ENCODE measurements at regions not wholly inside any gene's neighbourhood (a gene's known extent, or its start where the extent isn't known, plus 50 kb on each side); places are given as distances from the start of the nearest gene placed in this dataset.

DNA sequence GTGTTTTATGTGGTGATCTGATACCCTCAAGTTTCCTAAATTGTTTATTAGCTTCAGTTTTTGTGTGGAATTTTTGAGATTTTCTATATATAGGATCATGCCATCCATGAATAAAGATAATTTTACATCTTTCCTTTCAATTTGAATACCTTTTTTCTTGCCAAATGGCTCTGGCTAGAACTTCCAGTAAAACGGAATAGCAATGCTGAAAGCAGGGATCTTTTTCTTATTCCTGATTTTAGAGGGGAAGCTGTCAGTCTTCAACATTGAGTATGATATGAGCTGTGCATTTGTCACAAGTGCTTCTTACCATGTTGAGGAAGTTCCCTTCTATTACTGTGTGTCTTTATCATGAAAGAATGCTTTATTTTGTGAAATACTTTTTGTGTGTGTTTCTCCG lies 618.8 kb downstream of the FGF9 start:
- 0% methylated on average over 2 of the region's 2 CpGs for WGBS (ENCODE audit: low lambda C conversion rate)
- H3K27ac ChIP-seq (ENCODE audit: low read depth in 2 of 2, low read length in 1 of 2), result no peak overlapping the region
- CTCF ChIA-PET, result no interaction called here

More for the DNA sequence above, 618.8 kb downstream of the FGF9 start:
- POLR2A ChIA-PET, result no interaction called here
- TF ChIP-seq RAD21 (IDR thresholded peaks at IDR 0.05; ENCODE audit: low read length), result no peak
- TF ChIP-seq, protein P1, sequence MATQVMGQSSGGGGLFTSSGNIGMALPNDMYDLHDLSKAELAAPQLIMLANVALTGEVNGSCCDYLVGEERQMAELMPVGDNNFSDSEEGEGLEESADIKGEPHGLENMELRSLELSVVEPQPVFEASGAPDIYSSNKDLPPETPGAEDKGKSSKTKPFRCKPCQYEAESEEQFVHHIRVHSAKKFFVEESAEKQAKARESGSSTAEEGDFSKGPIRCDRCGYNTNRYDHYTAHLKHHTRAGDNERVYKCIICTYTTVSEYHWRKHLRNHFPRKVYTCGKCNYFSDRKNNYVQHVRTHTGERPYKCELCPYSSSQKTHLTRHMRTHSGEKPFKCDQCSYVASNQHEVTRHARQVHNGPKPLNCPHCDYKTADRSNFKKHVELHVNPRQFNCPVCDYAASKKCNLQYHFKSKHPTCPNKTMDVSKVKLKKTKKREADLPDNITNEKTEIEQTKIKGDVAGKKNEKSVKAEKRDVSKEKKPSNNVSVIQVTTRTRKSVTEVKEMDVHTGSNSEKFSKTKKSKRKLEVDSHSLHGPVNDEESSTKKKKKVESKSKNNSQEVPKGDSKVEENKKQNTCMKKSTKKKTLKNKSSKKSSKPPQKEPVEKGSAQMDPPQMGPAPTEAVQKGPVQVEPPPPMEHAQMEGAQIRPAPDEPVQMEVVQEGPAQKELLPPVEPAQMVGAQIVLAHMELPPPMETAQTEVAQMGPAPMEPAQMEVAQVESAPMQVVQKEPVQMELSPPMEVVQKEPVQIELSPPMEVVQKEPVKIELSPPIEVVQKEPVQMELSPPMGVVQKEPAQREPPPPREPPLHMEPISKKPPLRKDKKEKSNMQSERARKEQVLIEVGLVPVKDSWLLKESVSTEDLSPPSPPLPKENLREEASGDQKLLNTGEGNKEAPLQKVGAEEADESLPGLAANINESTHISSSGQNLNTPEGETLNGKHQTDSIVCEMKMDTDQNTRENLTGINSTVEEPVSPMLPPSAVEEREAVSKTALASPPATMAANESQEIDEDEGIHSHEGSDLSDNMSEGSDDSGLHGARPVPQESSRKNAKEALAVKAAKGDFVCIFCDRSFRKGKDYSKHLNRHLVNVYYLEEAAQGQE (IDR thresholded peaks at IDR 0.05; ENCODE audit: low read depth, low read length), result no peak
- TF ChIP-seq, protein P2, sequence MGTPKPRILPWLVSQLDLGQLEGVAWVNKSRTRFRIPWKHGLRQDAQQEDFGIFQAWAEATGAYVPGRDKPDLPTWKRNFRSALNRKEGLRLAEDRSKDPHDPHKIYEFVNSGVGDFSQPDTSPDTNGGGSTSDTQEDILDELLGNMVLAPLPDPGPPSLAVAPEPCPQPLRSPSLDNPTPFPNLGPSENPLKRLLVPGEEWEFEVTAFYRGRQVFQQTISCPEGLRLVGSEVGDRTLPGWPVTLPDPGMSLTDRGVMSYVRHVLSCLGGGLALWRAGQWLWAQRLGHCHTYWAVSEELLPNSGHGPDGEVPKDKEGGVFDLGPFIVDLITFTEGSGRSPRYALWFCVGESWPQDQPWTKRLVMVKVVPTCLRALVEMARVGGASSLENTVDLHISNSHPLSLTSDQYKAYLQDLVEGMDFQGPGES (IDR thresholded peaks at IDR 0.05; ENCODE audit: low read depth, low read length), result no peak
- TF ChIP-seq POLR2AphosphoS5 (IDR thresholded peaks at IDR 0.05; ENCODE audit: low read depth, low read length), result no peak
- no peak for TF ChIP-seq MXI1 (IDR thresholded peaks at IDR 0.05; ENCODE audit: low read depth, low read length)
- TF ChIP-seq FOXJ3 (CRISPR knock-in tag; IDR thresholded peaks at IDR 0.05), result no peak
- no peak for TF ChIP-seq SMC3 (IDR thresholded peaks at IDR 0.05; ENCODE audit: low read depth, low read length)
- TF ChIP-seq, protein P3, sequence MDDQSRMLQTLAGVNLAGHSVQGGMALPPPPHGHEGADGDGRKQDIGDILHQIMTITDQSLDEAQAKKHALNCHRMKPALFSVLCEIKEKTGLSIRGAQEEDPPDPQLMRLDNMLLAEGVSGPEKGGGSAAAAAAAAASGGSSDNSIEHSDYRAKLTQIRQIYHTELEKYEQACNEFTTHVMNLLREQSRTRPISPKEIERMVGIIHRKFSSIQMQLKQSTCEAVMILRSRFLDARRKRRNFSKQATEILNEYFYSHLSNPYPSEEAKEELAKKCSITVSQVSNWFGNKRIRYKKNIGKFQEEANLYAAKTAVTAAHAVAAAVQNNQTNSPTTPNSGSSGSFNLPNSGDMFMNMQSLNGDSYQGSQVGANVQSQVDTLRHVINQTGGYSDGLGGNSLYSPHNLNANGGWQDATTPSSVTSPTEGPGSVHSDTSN (IDR thresholded peaks at IDR 0.05), result no peak
- TF ChIP-seq EP300 (IDR thresholded peaks at IDR 0.05; ENCODE audit: borderline replicate concordance in 1 of 2, low read depth in 1 of 2, low read length in 1 of 2), result no peak
- TF ChIP-seq JUND (IDR thresholded peaks at IDR 0.05), result no peak
- TF ChIP-seq RFX5 (IDR thresholded peaks at IDR 0.05; ENCODE audit: low read length), result no peak
- TF ChIP-seq, protein P4, sequence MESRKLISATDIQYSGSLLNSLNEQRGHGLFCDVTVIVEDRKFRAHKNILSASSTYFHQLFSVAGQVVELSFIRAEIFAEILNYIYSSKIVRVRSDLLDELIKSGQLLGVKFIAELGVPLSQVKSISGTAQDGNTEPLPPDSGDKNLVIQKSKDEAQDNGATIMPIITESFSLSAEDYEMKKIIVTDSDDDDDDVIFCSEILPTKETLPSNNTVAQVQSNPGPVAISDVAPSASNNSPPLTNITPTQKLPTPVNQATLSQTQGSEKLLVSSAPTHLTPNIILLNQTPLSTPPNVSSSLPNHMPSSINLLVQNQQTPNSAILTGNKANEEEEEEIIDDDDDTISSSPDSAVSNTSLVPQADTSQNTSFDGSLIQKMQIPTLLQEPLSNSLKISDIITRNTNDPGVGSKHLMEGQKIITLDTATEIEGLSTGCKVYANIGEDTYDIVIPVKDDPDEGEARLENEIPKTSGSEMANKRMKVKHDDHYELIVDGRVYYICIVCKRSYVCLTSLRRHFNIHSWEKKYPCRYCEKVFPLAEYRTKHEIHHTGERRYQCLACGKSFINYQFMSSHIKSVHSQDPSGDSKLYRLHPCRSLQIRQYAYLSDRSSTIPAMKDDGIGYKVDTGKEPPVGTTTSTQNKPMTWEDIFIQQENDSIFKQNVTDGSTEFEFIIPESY (IDR thresholded peaks at IDR 0.05; ENCODE audit: borderline replicate concordance, low read depth), result no peak
- TF ChIP-seq NFIC (IDR thresholded peaks at IDR 0.05; ENCODE audit: borderline replicate concordance), result no peak
- Histone ChIP-seq H3K9me2 (no peaks in the 10 kb centered on the region), H3K79me2 (ENCODE audit: insufficient read depth) (no peaks in the 10 kb centered on the region), H3K9ac (no peak overlapping the region), H3K9me3 (no peaks in the 10 kb centered on the region), H3K27me3 (ENCODE audit: insufficient read depth) (no peaks in the 10 kb centered on the region), H3K4me2 (no peak overlapping the region), H3K36me3 (replicated peaks in 1 of 2; ENCODE audit: control insufficient read depth in 1 of 2, insufficient read depth in 2 of 2, low read length in 1 of 2) (no peaks in the 10 kb centered on the region), H3F3A (replicated peaks; ENCODE audit: insufficient read depth) (no peaks in the 10 kb centered on the region), H4K20me1 (ENCODE audit: insufficient read depth) (no peaks in the 10 kb centered on the region), H3K4me1 (ENCODE audit: control insufficient read depth in 1 of 2, insufficient read depth in 2 of 2, low read depth in 1 of 2, low read length in 1 of 2) (no peaks in the 10 kb centered on the region), H3K4me3 (ENCODE audit: low read depth in 2 of 2, low read length in 1 of 2) (no peak overlapping the region), H2AFZ (ENCODE audit: low read depth) (no peak overlapping the region)
- DNase-seq, result no peak

All from SK-N-SH (cell line).